A673 (cell line): ENCODE measurements at regions not wholly inside any gene's neighbourhood (a gene's known extent, or its start where the extent isn't known, plus 50 kb on each side); places are given as distances from the start of the nearest gene placed in this dataset.

Experiments
- BruUV-seq: library from RNA; stranded (reverse); fragments of 400-500 nt; replicated peaks from 2 replicates; lab custom pipeline; 2021; lab: Mats Ljungman, UMichigan
- CTCF ChIA-PET: fragments of 300-600 bp; sonication (Branson Sonifier 250); formaldehyde crosslinking; loops from one replicate; lab custom pipeline; 2022; ENCODE audit warnings: antibody characterized with exemption; lab: Charles Lee
- POLR2A ChIA-PET: fragments of 300-600 bp; sonication (Branson Sonifier 250); formaldehyde crosslinking; loops from one replicate; lab custom pipeline; 2022; ENCODE audit warnings: antibody characterized with exemption; ENCODE audit not compliant: low non-redundant PET; lab: Charles Lee
- DNase-seq: peaks from one replicate; pipeline ENCODE4 v3.0.0-alpha.2; 2015; ENCODE audit warnings: low spot score
- H3K27ac ChIP-seq: fragments of 200-600 bp; sonication (generic); 2 replicates; pipeline ENCODE4 v1.5.1; 2016; ENCODE audit warnings: mixed run types, low read depth, mild to moderate bottlenecking, mixed read lengths, antibody characterized with exemption, low read length; ENCODE audit not compliant: poor library complexity, severe bottlenecking
- H3K27me3 ChIP-seq: fragments of 200-600 bp; sonication (generic); replicated peaks from 2 replicates; pipeline ENCODE4 v1.6.1; 2017; ENCODE audit warnings: mixed run types, low read depth, mild to moderate bottlenecking, mixed read lengths, antibody characterized with exemption, low read length; ENCODE audit not compliant: insufficient read depth, poor library complexity
- H3K36me3 ChIP-seq: fragments of 200-600 bp; sonication (generic); 2 replicates; pipeline ENCODE4 v1.6.1; 2016; ENCODE audit warnings: mixed run types, mild to moderate bottlenecking, mixed read lengths, antibody characterized with exemption, low read length; ENCODE audit not compliant: insufficient read depth, poor library complexity, severe bottlenecking
- H3K4me1 ChIP-seq: fragments of 200-600 bp; sonication (generic); 2 replicates; pipeline ENCODE4 v1.6.1; 2017; ENCODE audit warnings: mixed run types, mild to moderate bottlenecking, mixed read lengths, antibody characterized with exemption, low read length; ENCODE audit not compliant: insufficient read depth, poor library complexity, severe bottlenecking
- H3K4me3 ChIP-seq: fragments of 200-600 bp; sonication (generic); 2 replicates; pipeline ENCODE4 v1.5.1; 2016; ENCODE audit warnings: low read depth, mixed run types, mild to moderate bottlenecking, mixed read lengths, low read length; ENCODE audit not compliant: poor library complexity, severe bottlenecking
- H3K9me3 ChIP-seq: fragments of 200-600 bp; sonication (generic); 2 replicates; pipeline ENCODE4 v1.6.1; 2016; ENCODE audit warnings: mixed run types, low read depth, mild to moderate bottlenecking, mixed read lengths, antibody characterized with exemption, low read length; ENCODE audit not compliant: poor library complexity, severe bottlenecking
- CTCF ChIP-seq: fragments of 300-800, 200-600 bp; sonication (generic); conservative IDR thresholded peaks from 2 replicates; pipeline ENCODE4 v1.5.1; 2017; ENCODE audit warnings: low read depth, mild to moderate bottlenecking, antibody characterized with exemption, low read length, moderate library complexity, mixed read lengths
- EZH2 ChIP-seq: fragments of 200-600 bp; sonication (generic); IDR thresholded peaks from 2 replicates; pipeline ENCODE4 v1.6.1; 2017; ENCODE audit warnings: borderline replicate concordance, low read depth, mild to moderate bottlenecking, mixed read lengths, antibody characterized with exemption, low read length; ENCODE audit not compliant: poor library complexity, severe bottlenecking
- intact Hi-C: fragments of 100-400 bp; cut with micrococcal nuclease; formaldehyde crosslinking; loops from one replicate; pipeline ENCODE4 v1.10.0; 2022; ENCODE audit not compliant: unreplicated experiment

GRCh38 chr1:222891578-222891977, 76.7 kb downstream of the DISP1 start:
- no peaks in the 10 kb centered on the region for H3K27me3 ChIP-seq
- no peak for TF ChIP-seq CTCF
- TF ChIP-seq EZH2: no peak
- no peak for DNase-seq

GRCh38 chr1:222892137-222892769, 77.4 kb downstream of the DISP1 start:
- Histone ChIP-seq H3K36me3 (no peaks in the 10 kb centered on the region), H3K4me1 (peaks cover 5% of the 10 kb centered on the region), H3K9me3 (no peaks in the 10 kb centered on the region), H3K27ac (no peak overlapping the region), H3K4me3 (no peak overlapping the region), H3K27me3 (no peaks in the 10 kb centered on the region)
- POLR2A ChIA-PET: no interaction called here
- no TSS peak for BruUV-seq
- intact Hi-C loops: no loop called here
- CTCF ChIA-PET: no interaction called here
- TF ChIP-seq EZH2: no peak
- no peak for TF ChIP-seq CTCF
- no peak for DNase-seq

More at GRCh38 chr1:222891578-222891977, 76.7 kb downstream of the DISP1 start:
- no TSS peak for BruUV-seq
- ChIA-PET CTCF (no interaction called here), POLR2A (no interaction called here)
- Histone ChIP-seq H3K4me1 (peaks cover 5% of the 10 kb centered on the region), H3K36me3 (no peaks in the 10 kb centered on the region), H3K27ac (no peak overlapping the region), H3K4me3 (no peak overlapping the region), H3K9me3 (no peaks in the 10 kb centered on the region)
- intact Hi-C loops: no loop called here

GRCh38 chr1:222893255-222893654, 78.4 kb downstream of the DISP1 start:
- ChIA-PET CTCF (no interaction called here), POLR2A (no interaction called here)
- intact Hi-C loops: no loop called here
- TF ChIP-seq CTCF (no peak), EZH2 (no peak)
- Histone ChIP-seq H3K4me1 (peaks cover 5% of the 10 kb centered on the region), H3K9me3 (no peaks in the 10 kb centered on the region), H3K4me3 (no peak overlapping the region), H3K27ac (no peak overlapping the region), H3K36me3 (no peaks in the 10 kb centered on the region), H3K27me3 (no peaks in the 10 kb centered on the region)
- no TSS peak for BruUV-seq
- DNase-seq: no peak
